Hematopoietic multipotent progenitor cell treated with erythropoietin and hydrocortisone succinate and interleukin-3 and kit ligand, for 6 days (in vitro differentiated cells): ENCODE measurements at regions not wholly inside any gene's neighbourhood (a gene's known extent, or its start where the extent isn't known, plus 50 kb on each side); places are given as distances from the start of the nearest gene placed in this dataset.
"Not testable (repeated sequence)": the region's sequence is repeated elsewhere in the genome, so short reads cannot be mapped to it uniquely, and the experiment has no call there.

Source experiments
- DNase-seq: peaks from one replicate; pipeline ENCODE4 v3.0.0-alpha.2; 2015

- DNase-seq: no peak
Measured at GRCh38 chr2:194915485-194915884, 741.5 kb upstream of the SLC39A10 start.

DNA sequence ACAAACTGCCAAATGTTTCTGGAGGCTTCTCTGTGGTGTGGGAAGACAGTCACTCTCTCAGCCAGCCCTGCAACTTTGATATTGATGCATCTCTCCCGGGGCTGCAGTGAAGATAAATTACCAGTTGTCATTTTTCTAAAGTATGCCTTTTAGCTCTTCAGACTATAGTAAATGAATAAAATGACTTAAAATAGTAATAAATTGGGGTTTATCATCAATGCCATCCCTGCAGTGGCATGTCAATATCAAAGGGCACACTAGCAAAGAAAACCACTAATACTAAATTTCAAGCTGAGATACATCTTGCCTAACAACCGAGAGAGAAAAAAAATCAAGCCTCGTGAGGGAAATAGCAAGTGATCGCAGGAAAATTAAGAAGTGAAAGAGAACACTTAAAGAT lies 749.5 kb upstream of the SLC39A10 start:
- no peak for DNase-seq

- DNase-seq: no peak
Measured at GRCh38 chr2:194896871-194897270, 760.2 kb upstream of the SLC39A10 start.

DNA sequence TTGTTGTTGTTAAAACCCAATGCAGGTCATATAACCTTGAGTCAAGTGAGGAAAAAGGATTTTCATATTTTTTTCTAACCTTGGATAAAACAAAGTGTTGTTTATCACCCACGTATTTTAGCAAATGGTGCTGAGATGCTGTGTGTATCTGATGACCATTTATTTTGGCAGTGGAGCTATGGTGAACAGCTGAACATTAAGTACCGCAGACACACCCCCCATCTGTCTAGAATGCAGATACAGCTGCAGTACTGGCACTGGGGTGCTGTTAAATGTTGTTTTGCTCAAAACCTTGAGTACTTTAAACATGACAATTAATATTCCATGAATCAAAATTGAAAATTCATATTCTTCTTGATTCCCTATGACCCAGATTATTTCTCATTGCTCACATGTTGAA lies 773.3 kb upstream of the SLC39A10 start:
- DNase-seq: no peak

- no peak for DNase-seq
Measured at GRCh38 chr2:194870974-194871535, 786.0 kb upstream of the SLC39A10 start.

GRCh38 chr2:194867328-194867727 lies 789.7 kb upstream of the SLC39A10 start:
- peak; percentile 55 for DNase-seq

- DNase-seq: no peak
Measured at GRCh38 chr2:194854941-194855340, 802.1 kb upstream of the SLC39A10 start.

- no peak for DNase-seq
Measured at GRCh38 chr2:194842871-194843270, 814.2 kb upstream of the SLC39A10 start.

- DNase-seq: not testable (repeated sequence)
Measured at GRCh38 chr2:194834371-194834770, 822.7 kb upstream of the SLC39A10 start.

GRCh38 chr2:194826241-194826640 lies 830.8 kb upstream of the SLC39A10 start:
- no peak for DNase-seq

- DNase-seq: no peak
Measured at GRCh38 chr2:194824450-194824849, 832.6 kb upstream of the SLC39A10 start.

DNA sequence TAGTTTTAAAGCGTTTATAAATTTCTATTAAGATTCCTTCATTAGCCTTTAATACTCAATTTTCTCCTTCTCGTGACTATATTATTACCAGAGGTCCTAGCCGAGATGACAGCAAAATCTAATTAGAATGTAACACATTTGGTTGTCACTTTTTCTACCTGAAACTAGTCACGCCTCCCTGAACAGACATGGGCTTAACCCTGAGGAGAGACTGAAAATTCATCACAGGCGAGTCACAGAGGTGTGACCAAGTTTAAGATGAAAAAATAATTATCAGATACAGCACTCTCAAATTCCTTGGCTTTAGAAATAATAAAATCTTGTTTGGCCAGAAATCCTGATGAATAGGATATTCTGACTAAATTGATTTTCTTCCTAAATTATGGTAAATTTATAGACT lies 834.4 kb upstream of the SLC39A10 start:
- DNase-seq: no peak

GRCh38 chr2:194822097-194822496 lies 834.9 kb upstream of the SLC39A10 start:
- DNase-seq: no peak

- peak; percentile 15 for DNase-seq
Measured at GRCh38 chr2:194819367-194819766, 837.7 kb upstream of the SLC39A10 start.

DNA sequence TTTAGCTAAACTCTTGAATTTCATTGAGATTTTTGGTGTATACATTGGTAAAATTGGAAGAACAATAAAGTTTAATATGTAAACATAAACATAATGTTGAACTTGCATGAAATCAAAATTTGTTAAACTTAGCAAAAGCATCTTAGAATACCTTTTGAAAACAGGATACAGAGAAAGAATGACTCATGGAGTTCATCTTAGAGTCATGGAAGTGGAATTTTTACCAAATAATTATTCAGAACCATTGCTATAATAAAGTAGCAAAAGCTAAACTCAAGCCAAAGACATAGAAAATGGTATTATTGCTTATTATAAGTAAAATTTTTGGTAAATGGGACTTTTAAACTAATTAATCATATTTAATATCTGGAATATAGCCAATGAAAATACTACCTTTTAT lies 841.6 kb upstream of the SLC39A10 start:
- no peak for DNase-seq

DNA sequence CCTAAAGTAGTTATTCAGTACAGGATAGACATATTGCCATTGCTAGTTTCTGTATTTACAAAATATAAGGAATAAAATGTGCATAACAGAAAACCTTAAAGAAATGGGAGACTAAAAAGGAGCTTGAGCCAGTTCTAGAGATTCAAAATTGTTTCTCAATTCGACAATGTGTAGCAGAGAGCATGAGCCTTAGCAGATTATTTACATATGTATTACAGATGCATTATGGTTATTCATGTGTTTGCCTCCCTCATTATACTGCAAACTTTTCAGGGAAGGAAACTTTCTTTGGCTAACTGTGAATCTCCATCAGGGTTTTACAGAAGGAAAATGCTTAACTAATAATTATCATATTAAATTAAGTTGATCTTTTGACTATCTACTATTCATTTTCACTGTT lies 854.4 kb upstream of the SLC39A10 start:
- no peak for DNase-seq

GRCh38 chr2:194787071-194787470 lies 870.0 kb upstream of the SLC39A10 start:
- not testable (repeated sequence) for DNase-seq

GRCh38 chr2:194771394-194771793 lies 885.6 kb upstream of the SLC39A10 start:
- not testable (repeated sequence) for DNase-seq

DNA sequence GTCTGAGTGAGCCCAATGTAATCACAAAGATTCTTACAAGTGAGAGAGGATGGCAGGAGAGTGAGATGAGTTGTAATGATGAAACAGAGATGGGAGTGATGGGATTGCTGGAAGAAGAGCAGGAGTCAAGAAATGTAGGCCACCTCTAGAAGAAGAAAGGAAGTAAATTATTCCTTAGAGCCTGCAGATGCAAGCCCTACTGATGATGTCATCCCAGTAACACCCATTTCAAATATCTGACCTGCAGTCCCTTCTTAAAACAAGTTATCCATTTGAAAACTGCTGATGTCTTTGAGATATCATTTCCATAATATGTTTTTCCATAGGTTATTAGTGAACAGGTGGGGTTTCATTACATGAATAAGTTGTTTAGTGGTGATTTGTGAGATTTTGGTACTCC lies 888.0 kb upstream of the SLC39A10 start:
- no peak for DNase-seq

DNA sequence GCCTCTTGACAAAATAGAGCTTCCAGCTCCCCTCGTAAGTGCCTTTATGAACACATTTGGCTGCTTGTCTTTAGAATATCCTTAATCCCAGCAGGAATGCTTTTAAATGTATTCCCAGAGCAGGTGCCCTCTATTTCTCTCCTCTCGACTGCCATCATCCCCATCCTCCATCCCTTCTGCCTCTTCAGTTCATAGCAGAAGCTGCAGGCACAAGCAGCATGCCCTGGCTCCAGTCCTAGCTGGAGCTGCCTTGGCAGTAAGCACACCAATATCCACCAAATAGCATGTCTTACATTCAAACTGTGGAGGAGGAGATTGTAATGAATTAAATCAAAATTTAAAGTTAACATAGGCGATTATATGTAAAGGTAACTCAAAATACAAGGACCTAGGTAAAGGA lies 891.3 kb upstream of the SLC39A10 start:
- DNase-seq: no peak

DNA sequence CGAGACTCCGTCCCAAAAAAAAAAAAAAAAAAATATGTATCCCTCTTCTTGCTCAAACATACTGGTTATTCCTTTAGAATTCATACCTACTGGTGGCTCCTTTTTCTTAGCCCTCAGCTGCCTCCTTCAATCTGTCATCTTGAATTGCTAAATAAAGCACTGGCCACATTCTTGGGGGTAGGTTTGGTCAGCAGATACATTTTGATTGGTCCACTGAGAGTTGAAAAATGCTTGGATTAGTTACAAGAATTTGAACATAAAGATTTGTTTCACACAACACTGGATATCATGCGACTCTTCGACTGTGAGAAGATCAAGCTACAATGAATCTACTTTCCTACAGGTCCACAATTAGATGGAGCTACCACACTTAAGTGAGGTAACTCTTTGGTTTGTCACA lies 906.1 kb upstream of the SLC39A10 start:
- DNase-seq: no peak

DNA sequence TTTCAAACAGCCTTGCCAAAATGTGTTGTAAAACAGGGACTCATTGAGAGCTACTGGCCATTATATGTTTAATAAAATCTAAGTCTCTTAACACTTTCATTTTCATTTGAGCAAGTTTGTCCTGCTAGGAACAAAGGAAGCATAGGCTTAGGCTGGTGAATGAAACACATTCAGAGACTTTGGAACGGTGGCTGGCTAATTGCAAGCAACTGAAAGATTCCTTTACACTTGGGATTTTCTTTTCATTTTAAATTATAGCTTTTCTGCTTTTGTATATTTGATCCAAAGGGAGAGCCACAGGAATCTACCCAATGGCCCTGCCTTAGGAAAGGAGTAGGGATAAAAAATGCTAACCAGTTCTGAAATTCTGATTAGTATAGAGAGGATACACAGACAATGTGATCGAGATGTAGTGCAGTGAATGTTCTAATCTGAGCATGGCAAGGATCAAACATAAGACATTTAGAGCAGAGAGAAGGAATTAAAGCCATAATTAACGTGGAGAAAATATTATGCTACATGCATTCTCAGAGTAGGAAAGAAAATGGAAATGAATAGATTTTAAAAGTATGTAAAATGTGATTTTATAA lies 911.4 kb upstream of the SLC39A10 start:
- DNase-seq: no peak

DNA sequence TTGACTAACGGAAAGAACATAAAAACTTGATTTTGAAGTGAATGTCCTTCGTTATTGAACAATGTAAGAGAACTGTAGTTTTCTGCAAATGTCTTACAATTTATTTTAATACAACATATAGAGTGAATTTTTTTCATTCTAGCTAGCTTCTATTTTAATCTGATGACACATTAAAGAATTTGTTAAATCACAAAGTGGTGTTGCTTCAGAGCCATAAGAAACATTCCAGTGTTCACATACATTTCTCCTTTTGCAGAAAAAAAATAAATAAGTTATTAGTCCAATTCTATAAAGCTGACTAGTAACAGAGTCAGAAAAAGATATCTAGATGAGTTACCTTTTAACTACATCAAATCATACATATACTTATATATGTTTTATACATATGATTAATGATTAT lies 914.3 kb upstream of the SLC39A10 start:
- no peak for DNase-seq

- DNase-seq: no peak
Measured at GRCh38 chr2:194739217-194739616, 917.8 kb upstream of the SLC39A10 start.

GRCh38 chr2:194735837-194736542 lies 921.0 kb upstream of the SLC39A10 start:
- DNase-seq: no peak
